ENCODE measurements at regions not wholly inside any gene's neighbourhood (a gene's known extent, or its start where the extent isn't known, plus 50 kb on each side); places are given as distances from the start of the nearest gene placed in this dataset.

DNA sequence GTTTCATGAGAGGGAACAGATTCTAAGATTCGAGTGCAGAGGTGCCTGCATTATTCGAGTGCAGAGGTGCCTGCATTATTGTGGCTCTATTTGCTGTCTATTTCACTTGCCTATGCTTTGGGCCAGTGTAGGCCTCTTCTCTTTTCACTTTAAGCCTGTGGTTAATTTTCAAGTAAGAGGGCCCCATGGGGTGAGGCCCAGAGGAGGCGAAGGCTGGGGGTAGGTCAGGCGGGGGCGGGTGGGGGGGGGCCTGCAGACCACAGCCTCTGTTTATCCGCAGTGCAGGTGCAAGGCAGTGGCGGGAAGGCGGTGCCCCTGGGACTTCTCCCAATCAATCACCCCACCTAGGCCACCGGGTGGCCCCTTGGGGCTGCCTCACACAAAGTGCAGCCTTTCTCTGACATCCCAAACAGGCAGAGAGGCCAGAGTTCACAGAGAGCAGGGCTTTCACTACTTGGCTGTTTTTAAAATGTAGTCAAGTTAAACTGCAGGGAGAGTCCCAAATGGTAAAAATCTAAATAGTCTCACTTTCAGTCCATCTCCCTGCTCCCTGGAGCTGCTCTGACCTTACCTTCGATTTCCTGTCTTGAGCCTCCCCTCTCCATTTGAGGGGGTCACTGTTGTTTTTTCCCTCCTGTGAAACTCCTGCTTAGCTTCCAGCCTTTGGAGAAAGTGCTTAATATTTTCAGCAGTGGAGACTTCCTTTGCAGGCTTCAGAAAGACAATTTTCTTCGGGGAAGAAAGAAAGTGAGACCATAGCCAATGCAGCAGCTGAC is 249.0 kb downstream of the DLEU7 start:
- TF ChIP-seq, protein P1, sequence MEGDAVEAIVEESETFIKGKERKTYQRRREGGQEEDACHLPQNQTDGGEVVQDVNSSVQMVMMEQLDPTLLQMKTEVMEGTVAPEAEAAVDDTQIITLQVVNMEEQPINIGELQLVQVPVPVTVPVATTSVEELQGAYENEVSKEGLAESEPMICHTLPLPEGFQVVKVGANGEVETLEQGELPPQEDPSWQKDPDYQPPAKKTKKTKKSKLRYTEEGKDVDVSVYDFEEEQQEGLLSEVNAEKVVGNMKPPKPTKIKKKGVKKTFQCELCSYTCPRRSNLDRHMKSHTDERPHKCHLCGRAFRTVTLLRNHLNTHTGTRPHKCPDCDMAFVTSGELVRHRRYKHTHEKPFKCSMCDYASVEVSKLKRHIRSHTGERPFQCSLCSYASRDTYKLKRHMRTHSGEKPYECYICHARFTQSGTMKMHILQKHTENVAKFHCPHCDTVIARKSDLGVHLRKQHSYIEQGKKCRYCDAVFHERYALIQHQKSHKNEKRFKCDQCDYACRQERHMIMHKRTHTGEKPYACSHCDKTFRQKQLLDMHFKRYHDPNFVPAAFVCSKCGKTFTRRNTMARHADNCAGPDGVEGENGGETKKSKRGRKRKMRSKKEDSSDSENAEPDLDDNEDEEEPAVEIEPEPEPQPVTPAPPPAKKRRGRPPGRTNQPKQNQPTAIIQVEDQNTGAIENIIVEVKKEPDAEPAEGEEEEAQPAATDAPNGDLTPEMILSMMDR (conservative IDR thresholded peaks at IDR 0.05; ENCODE audit: low read depth, low read length): no peak
- TF ChIP-seq MXI1 (IDR thresholded peaks at IDR 0.05; ENCODE audit: borderline replicate concordance, low read depth, low read length) (no peak), SMC3 (IDR thresholded peaks at IDR 0.05; ENCODE audit: low read depth, low read length) (no peak), POLR2A (IDR thresholded peaks at IDR 0.05; ENCODE audit: low read depth, low read length) (no peak), RFX5 (IDR thresholded peaks at IDR 0.05; ENCODE audit: low read depth, low read length) (no peak)
